ENCODE measurements at regions not wholly inside any gene's neighbourhood (a gene's known extent, or its start where the extent isn't known, plus 50 kb on each side); places are given as distances from the start of the nearest gene placed in this dataset.

- TF ChIP-seq, protein P1, sequence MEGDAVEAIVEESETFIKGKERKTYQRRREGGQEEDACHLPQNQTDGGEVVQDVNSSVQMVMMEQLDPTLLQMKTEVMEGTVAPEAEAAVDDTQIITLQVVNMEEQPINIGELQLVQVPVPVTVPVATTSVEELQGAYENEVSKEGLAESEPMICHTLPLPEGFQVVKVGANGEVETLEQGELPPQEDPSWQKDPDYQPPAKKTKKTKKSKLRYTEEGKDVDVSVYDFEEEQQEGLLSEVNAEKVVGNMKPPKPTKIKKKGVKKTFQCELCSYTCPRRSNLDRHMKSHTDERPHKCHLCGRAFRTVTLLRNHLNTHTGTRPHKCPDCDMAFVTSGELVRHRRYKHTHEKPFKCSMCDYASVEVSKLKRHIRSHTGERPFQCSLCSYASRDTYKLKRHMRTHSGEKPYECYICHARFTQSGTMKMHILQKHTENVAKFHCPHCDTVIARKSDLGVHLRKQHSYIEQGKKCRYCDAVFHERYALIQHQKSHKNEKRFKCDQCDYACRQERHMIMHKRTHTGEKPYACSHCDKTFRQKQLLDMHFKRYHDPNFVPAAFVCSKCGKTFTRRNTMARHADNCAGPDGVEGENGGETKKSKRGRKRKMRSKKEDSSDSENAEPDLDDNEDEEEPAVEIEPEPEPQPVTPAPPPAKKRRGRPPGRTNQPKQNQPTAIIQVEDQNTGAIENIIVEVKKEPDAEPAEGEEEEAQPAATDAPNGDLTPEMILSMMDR (IDR thresholded peaks at IDR 0.05), result no peak
- TF ChIP-seq POLR2A (IDR thresholded peaks at IDR 0.05) (no peak), EP300 (IDR thresholded peaks at IDR 0.05) (no peak), POLR2AphosphoS5 (IDR thresholded peaks at IDR 0.05) (no peak)
- no peak overlapping the region for H3K4me3 ChIP-seq
- no peak overlapping the region for H3K27ac ChIP-seq
- no peak for DNase-seq
- intact Hi-C loops (cut with DNase I), result no loop called here
- no peaks in the 10 kb centered on the region for H3K36me3 ChIP-seq
- H3K4me1 ChIP-seq, result no peaks in the 10 kb centered on the region
- H3K27me3 ChIP-seq, result no peaks in the 10 kb centered on the region
- 59 to 62% methylated on average over 6 of the region's 6 CpGs for WGBS, 2 donors
- H3K9me3 ChIP-seq, result no peaks in the 10 kb centered on the region
Measured at GRCh38 chr6:98484696-98485095, 349.7 kb upstream of the POU3F2 start.

GRCh38 chr6:98485593-98485992 is 348.8 kb upstream of the POU3F2 start:
- H3K36me3 ChIP-seq, result no peaks in the 10 kb centered on the region
- H3K4me1 ChIP-seq, result no peaks in the 10 kb centered on the region
- H3K27ac ChIP-seq, result no peak overlapping the region
- DNase-seq, result no peak
- no peak overlapping the region for H3K4me3 ChIP-seq
- intact Hi-C loops (cut with DNase I), result no loop called here
- no peaks in the 10 kb centered on the region for H3K27me3 ChIP-seq
- no peaks in the 10 kb centered on the region for H3K9me3 ChIP-seq
- no peak for TF ChIP-seq POLR2AphosphoS5 (IDR thresholded peaks at IDR 0.05)
- TF ChIP-seq, protein P1 (IDR thresholded peaks at IDR 0.05), result no peak
- no peak for TF ChIP-seq POLR2A (IDR thresholded peaks at IDR 0.05)
- TF ChIP-seq EP300 (IDR thresholded peaks at IDR 0.05), result no peak

DNA sequence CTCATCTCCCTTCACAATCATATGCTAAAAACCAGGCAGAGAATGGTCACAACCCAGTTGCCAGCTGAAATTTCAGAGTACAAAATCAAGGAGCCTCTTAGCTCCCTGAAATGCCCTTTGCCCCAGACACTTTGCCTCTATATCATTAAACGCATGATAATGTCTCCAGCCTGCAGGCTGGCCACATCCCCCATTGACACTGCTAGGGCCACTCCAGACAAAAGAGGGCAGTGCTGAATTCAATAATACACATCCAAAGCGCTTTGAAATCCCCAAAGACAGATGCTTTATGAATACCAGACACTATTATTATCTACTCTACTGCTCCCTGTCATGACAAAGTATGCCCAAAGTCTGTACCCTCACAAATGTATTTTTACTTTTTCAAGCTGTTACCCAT is 348.3 kb upstream of the POU3F2 start:
- DNase-seq, result no peak
- Histone ChIP-seq H3K4me1 (no peaks in the 10 kb centered on the region), H3K4me3 (no peak overlapping the region), H3K9me3 (no peaks in the 10 kb centered on the region), H3K36me3 (no peaks in the 10 kb centered on the region), H3K27ac (no peak overlapping the region), H3K27me3 (no peaks in the 10 kb centered on the region)
- intact Hi-C loops (cut with DNase I), result no loop called here
- TF ChIP-seq, protein P1 (IDR thresholded peaks at IDR 0.05), result no peak
- TF ChIP-seq POLR2AphosphoS5 (IDR thresholded peaks at IDR 0.05) (no peak), EP300 (IDR thresholded peaks at IDR 0.05) (no peak), POLR2A (IDR thresholded peaks at IDR 0.05) (no peak)
- 19 to 55% methylated on average over 2 of the region's 2 CpGs for WGBS, 2 donors

DNA sequence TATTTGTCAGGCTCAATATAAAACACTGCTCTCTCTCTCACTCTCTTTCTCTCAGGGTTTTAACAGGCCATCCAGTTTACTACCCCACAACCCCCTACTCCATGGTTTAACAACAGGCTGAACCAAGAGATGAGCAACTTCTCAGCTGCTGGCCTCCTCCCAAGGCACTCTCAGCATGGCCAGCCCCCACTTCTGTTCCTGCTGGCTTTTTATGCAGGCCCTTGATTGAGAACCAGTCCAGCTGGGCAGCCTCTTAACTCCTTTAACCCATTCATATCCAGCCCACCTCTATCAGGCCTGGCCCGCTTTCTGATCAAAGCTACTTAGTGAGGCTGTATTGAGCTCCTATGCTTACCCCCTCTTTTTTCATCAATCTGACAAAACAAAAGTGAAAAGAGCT is 346.8 kb upstream of the POU3F2 start:
- no peaks in the 10 kb centered on the region for H3K36me3 ChIP-seq
- H3K27ac ChIP-seq, result no peak overlapping the region
- intact Hi-C loops (cut with DNase I), result no loop called here
- H3K4me3 ChIP-seq, result no peak overlapping the region
- no peaks in the 10 kb centered on the region for H3K9me3 ChIP-seq
- DNase-seq, result no peak
- no peak for TF ChIP-seq POLR2A (IDR thresholded peaks at IDR 0.05)
- H3K4me1 ChIP-seq, result no peaks in the 10 kb centered on the region
- 38 to 76% methylated on average over 1 of the region's 1 CpG for WGBS, 2 donors
- no peaks in the 10 kb centered on the region for H3K27me3 ChIP-seq

GRCh38 chr6:98498144-98498775 is 336.1 kb upstream of the POU3F2 start:
- Histone ChIP-seq H3K4me1 (no peaks in the 10 kb centered on the region), H3K27ac (no peak overlapping the region), H3K9me3 (no peaks in the 10 kb centered on the region), H3K36me3 (no peaks in the 10 kb centered on the region), H3K4me3 (no peak overlapping the region), H3K27me3 (no peaks in the 10 kb centered on the region)
- intact Hi-C loops (cut with DNase I), result no loop called here
- no peak for DNase-seq
- WGBS, 2 donors, result 56 to 62% methylated on average over 7 of the region's 7 CpGs
- TF ChIP-seq, protein P1 (IDR thresholded peaks at IDR 0.05), result no peak
- TF ChIP-seq POLR2AphosphoS5 (IDR thresholded peaks at IDR 0.05) (no peak), POLR2A (IDR thresholded peaks at IDR 0.05) (no peak), EP300 (IDR thresholded peaks at IDR 0.05) (no peak)

All from sigmoid colon (tissue), 6 donors.